Hepatocyte (in vitro differentiated cells): ENCODE measurements at regions not wholly inside any gene's neighbourhood (a gene's known extent, or its start where the extent isn't known, plus 50 kb on each side); places are given as distances from the start of the nearest gene placed in this dataset.

ENCODE experiments used
- DNase-seq: peaks from one replicate; pipeline ENCODE4 v3.0.0-alpha.2; 2016; ENCODE audit warnings: low spot score
- H2AFZ ChIP-seq: fragments of 200-600 bp; sonication (generic); 2 replicates; pipeline ENCODE4 v1.6.0; 2016; ENCODE audit warnings: antibody characterized with exemption, mild to moderate bottlenecking
- H3K27ac ChIP-seq: fragments of 200-600 bp; sonication (generic); 2 replicates; pipeline ENCODE4 v1.5.1; 2016; ENCODE audit warnings: mild to moderate bottlenecking
- H3K27me3 ChIP-seq: fragments of 200-600 bp; sonication (generic); 2 replicates; pipeline ENCODE4 v1.6.1; 2016
- H3K36me3 ChIP-seq: fragments of 200-600 bp; sonication (generic); replicated peaks from 2 replicates; pipeline ENCODE4 v1.5.1; 2016; ENCODE audit warnings: low read depth; ENCODE audit not compliant: insufficient read depth
- H3K4me1 ChIP-seq: fragments of 200-600 bp; sonication (generic); 2 replicates; pipeline ENCODE4 v1.5.1; 2016; ENCODE audit warnings: mild to moderate bottlenecking, moderate library complexity; ENCODE audit not compliant: insufficient read depth
- H3K4me2 ChIP-seq: fragments of 200-600 bp; sonication (generic); 2 replicates; pipeline ENCODE4 v1.6.0; 2016
- H3K4me3 ChIP-seq: fragments of 200-600 bp; sonication (generic); 2 replicates; pipeline ENCODE4 v1.5.1; 2016; ENCODE audit warnings: mild to moderate bottlenecking
- H3K79me2 ChIP-seq: fragments of 200-600 bp; sonication (generic); 2 replicates; pipeline ENCODE4 v1.6.0; 2017; ENCODE audit warnings: mild to moderate bottlenecking
- H3K9me2 ChIP-seq: fragments of 200-600 bp; sonication (generic); replicated peaks from 2 replicates; pipeline ENCODE4 v1.6.0; 2017; ENCODE audit warnings: mild to moderate bottlenecking; ENCODE audit not compliant: insufficient read depth
- H3K9me3 ChIP-seq: fragments of 200-600 bp; sonication (generic); 2 replicates; pipeline ENCODE4 v1.5.1; 2016; ENCODE audit warnings: low read depth, mild to moderate bottlenecking
- H4K20me1 ChIP-seq: fragments of 200-600 bp; sonication (generic); 2 replicates; pipeline ENCODE4 v1.6.0; 2016; ENCODE audit warnings: mild to moderate bottlenecking; ENCODE audit not compliant: insufficient read depth, poor library complexity, severe bottlenecking
- CTCF ChIP-seq: fragments of 200-600 bp; sonication (generic); IDR thresholded peaks from 2 replicates; pipeline ENCODE4 v1.5.1; 2016; ENCODE audit warnings: antibody characterized with exemption, mild to moderate bottlenecking; ENCODE audit not compliant: poor library complexity
- EZH2 ChIP-seq: fragments of 200-600 bp; sonication (generic); IDR thresholded peaks from 2 replicates; pipeline ENCODE4 v1.6.1; 2016; ENCODE audit warnings: antibody characterized with exemption, mild to moderate bottlenecking, borderline replicate concordance
- EZH2phosphoT487 ChIP-seq: fragments of 200-600 bp; sonication (generic); IDR thresholded peaks from one replicate; pipeline ENCODE4 v1.6.1; 2018; ENCODE audit warnings: antibody characterized with exemption, mild to moderate bottlenecking, low read depth, moderate library complexity; ENCODE audit not compliant: unreplicated experiment, severe bottlenecking
- WGBS: methylation state at CpG from one replicate; pipeline ENCODE4 v1.1.6; 2016; ENCODE audit warnings: low lambda C conversion rate; ENCODE audit errors: missing lambda C conversion rate; 5-methylcytosine and 5-hydroxymethylcytosine counted together

- no peak for DNase-seq
- Histone ChIP-seq H3K9me3 (no peaks in the 10 kb centered on the region), H3K4me2 (no peak overlapping the region), H3K4me1 (peaks cover 29% of the 10 kb centered on the region), H3K9me2 (no peaks in the 10 kb centered on the region), H3K27ac (peak overlapping the region; percentile 6), H3K36me3 (no peaks in the 10 kb centered on the region), H4K20me1 (no peaks in the 10 kb centered on the region), H3K27me3 (no peaks in the 10 kb centered on the region), H3K4me3 (no peak overlapping the region), H2AFZ (no peak overlapping the region), H3K79me2 (peaks cover 48% of the 10 kb centered on the region)
- 71% methylated on average over 1 of the region's 1 CpG for WGBS
- TF ChIP-seq EZH2 (no peak), CTCF (no peak), EZH2phosphoT487 (no peak)
Observed at GRCh38 chr1:201760516-201760915, 68.4 kb upstream of the IPO9 start.

- peaks cover 28% of the 10 kb centered on the region for H3K4me1 ChIP-seq
- H3K27me3 ChIP-seq: no peaks in the 10 kb centered on the region
- no peaks in the 10 kb centered on the region for H3K9me3 ChIP-seq
- no peaks in the 10 kb centered on the region for H4K20me1 ChIP-seq
- H3K4me2 ChIP-seq: no peak overlapping the region
- no peaks in the 10 kb centered on the region for H3K9me2 ChIP-seq
- H3K36me3 ChIP-seq: no peaks in the 10 kb centered on the region
- 78% methylated on average over 8 of the region's 8 CpGs for WGBS
- peak overlapping the region; percentile 6 for H3K27ac ChIP-seq
- peaks cover 51% of the 10 kb centered on the region for H3K79me2 ChIP-seq
- no peak overlapping the region for H2AFZ ChIP-seq
- no peak for DNase-seq
- no peak overlapping the region for H3K4me3 ChIP-seq
- no peak for TF ChIP-seq CTCF
- TF ChIP-seq EZH2phosphoT487: no peak
- TF ChIP-seq EZH2: no peak
Observed at GRCh38 chr1:201761178-201761577, 67.8 kb upstream of the IPO9 start.

GRCh38 chr1:201761871-201762270 is 67.1 kb upstream of the IPO9 start:
- Histone ChIP-seq H3K9me3 (no peaks in the 10 kb centered on the region), H3K79me2 (peaks cover 56% of the 10 kb centered on the region), H2AFZ (no peak overlapping the region), H3K36me3 (no peaks in the 10 kb centered on the region), H3K27ac (no peak overlapping the region), H3K9me2 (no peaks in the 10 kb centered on the region), H3K4me1 (peaks cover 26% of the 10 kb centered on the region), H3K4me3 (no peak overlapping the region), H4K20me1 (no peaks in the 10 kb centered on the region), H3K27me3 (no peaks in the 10 kb centered on the region), H3K4me2 (no peak overlapping the region)
- TF ChIP-seq EZH2phosphoT487: no peak
- TF ChIP-seq EZH2: no peak
- TF ChIP-seq CTCF: no peak
- WGBS: 96% methylated on average over 4 of the region's 4 CpGs
- DNase-seq: no peak

- WGBS: 42% methylated on average over 2 of the region's 2 CpGs
- Histone ChIP-seq H3K79me2 (peaks cover 55% of the 10 kb centered on the region), H3K4me3 (no peak overlapping the region), H3K9me2 (no peaks in the 10 kb centered on the region), H3K9me3 (no peaks in the 10 kb centered on the region), H3K36me3 (no peaks in the 10 kb centered on the region), H3K27ac (no peak overlapping the region), H3K4me1 (peaks cover 25% of the 10 kb centered on the region), H4K20me1 (no peaks in the 10 kb centered on the region), H3K27me3 (no peaks in the 10 kb centered on the region), H2AFZ (no peak overlapping the region), H3K4me2 (no peak overlapping the region)
- TF ChIP-seq CTCF (no peak), EZH2phosphoT487 (no peak), EZH2 (no peak)
- no peak for DNase-seq
Observed at GRCh38 chr1:201762381-201762780, 66.6 kb upstream of the IPO9 start.
